Smooth muscle cell (in vitro differentiated cells): ENCODE measurements at regions not wholly inside any gene's neighbourhood (a gene's known extent, or its start where the extent isn't known, plus 50 kb on each side); places are given as distances from the start of the nearest gene placed in this dataset.
A peak's percentile ranks its signal among the peaks of the same experiment; 100 is the strongest.

Source experiments
- DNase-seq: peaks from one replicate; lab custom pipeline; 2025; ENCODE audit not compliant: unreplicated experiment; lab: John Stamatoyannopoulos, UW
- H2AFZ ChIP-seq: fragments of 200-600 bp; sonication (generic); 2 replicates; pipeline ENCODE4 v1.6.0; 2016; ENCODE audit warnings: antibody characterized with exemption, low read depth, mild to moderate bottlenecking
- H3F3A ChIP-seq: fragments of 200-600 bp; sonication (generic); 2 replicates; pipeline ENCODE4 v1.6.0; 2017; ENCODE audit warnings: antibody characterized with exemption, low read depth
- H3K27ac ChIP-seq: fragments of 200-600 bp; sonication (generic); 2 replicates; pipeline ENCODE4 v1.5.1; 2016; ENCODE audit warnings: low read depth, mild to moderate bottlenecking
- H3K27me3 ChIP-seq: fragments of 200-600 bp; sonication (generic); 2 replicates; pipeline ENCODE4 v1.6.1; 2016; ENCODE audit warnings: low read depth, mild to moderate bottlenecking
- H3K36me3 ChIP-seq: fragments of 200-600 bp; sonication (generic); 2 replicates; pipeline ENCODE4 v1.5.1; 2016; ENCODE audit warnings: low read depth
- H3K4me1 ChIP-seq: fragments of 200-600 bp; sonication (generic); 2 replicates; pipeline ENCODE4 v1.5.1; 2016; ENCODE audit warnings: low read depth
- H3K4me2 ChIP-seq: fragments of 200-600 bp; sonication (generic); 2 replicates; pipeline ENCODE4 v1.6.0; 2016; ENCODE audit warnings: mild to moderate bottlenecking
- H3K4me3 ChIP-seq: fragments of 200-600 bp; sonication (generic); 2 replicates; pipeline ENCODE4 v1.5.1; 2016; ENCODE audit warnings: mild to moderate bottlenecking
- H3K79me2 ChIP-seq: fragments of 200-600 bp; sonication (generic); 2 replicates; pipeline ENCODE4 v1.6.0; 2016; ENCODE audit warnings: low read depth, mild to moderate bottlenecking
- H3K9ac ChIP-seq: fragments of 200-600 bp; sonication (generic); 2 replicates; pipeline ENCODE4 v1.6.0; 2016; ENCODE audit warnings: low read depth
- H3K9me3 ChIP-seq: fragments of 200-600 bp; sonication (generic); replicated peaks from 2 replicates; pipeline ENCODE4 v1.5.1; 2016; ENCODE audit warnings: low read depth
- H4K20me1 ChIP-seq: fragments of 200-600 bp; sonication (generic); 2 replicates; pipeline ENCODE4 v1.6.0; 2016; ENCODE audit warnings: low read depth
- WGBS: methylation state at CpG from one replicate; pipeline ENCODE4 v1.1.7; 2016; ENCODE audit warnings: low lambda C conversion rate; 5-methylcytosine and 5-hydroxymethylcytosine counted together
- TF ChIP-seq, protein P1 (sequence below): fragments of 200-600 bp; sonication (generic); IDR thresholded peaks from 2 replicates; pipeline ENCODE4 v1.5.1; 2017; ENCODE audit warnings: borderline replicate concordance, mild to moderate bottlenecking, antibody characterized with exemption; ENCODE audit not compliant: insufficient read depth, poor library complexity, severe bottlenecking

DNA sequence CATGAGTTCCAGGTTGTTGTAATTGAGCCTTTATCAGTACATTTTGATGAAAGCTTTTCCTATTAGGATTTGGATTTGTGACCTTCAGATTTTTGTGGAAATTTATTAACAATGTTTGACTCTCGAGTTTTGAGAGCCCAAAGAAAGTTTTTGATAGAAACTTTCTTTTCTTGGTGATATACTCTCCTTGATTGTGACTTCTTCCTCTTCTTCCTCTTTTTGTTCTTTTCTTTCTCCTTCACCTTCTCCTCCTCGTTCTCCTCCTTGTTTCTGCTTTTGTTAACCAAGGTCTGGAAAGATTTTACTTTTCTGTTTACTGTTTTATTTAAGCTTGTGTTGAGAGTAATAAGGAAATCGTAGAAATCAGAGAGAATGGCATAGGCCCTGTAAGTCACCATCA, 182.4 kb downstream of the TRIM27 start:
- Histone ChIP-seq H4K20me1 (no peaks in the 10 kb centered on the region), H3K4me1 (peaks cover 5% of the 10 kb centered on the region), H3K4me3 (no peak overlapping the region), H3K9ac (no peak overlapping the region), H3K36me3 (no peaks in the 10 kb centered on the region), H3F3A (no peaks in the 10 kb centered on the region), H3K79me2 (no peaks in the 10 kb centered on the region), H2AFZ (no peak overlapping the region), H3K4me2 (no peak overlapping the region), H3K27me3 (peaks cover 55% of the 10 kb centered on the region), H3K27ac (no peak overlapping the region), H3K9me3 (no peaks in the 10 kb centered on the region)
- TF ChIP-seq, protein P1, sequence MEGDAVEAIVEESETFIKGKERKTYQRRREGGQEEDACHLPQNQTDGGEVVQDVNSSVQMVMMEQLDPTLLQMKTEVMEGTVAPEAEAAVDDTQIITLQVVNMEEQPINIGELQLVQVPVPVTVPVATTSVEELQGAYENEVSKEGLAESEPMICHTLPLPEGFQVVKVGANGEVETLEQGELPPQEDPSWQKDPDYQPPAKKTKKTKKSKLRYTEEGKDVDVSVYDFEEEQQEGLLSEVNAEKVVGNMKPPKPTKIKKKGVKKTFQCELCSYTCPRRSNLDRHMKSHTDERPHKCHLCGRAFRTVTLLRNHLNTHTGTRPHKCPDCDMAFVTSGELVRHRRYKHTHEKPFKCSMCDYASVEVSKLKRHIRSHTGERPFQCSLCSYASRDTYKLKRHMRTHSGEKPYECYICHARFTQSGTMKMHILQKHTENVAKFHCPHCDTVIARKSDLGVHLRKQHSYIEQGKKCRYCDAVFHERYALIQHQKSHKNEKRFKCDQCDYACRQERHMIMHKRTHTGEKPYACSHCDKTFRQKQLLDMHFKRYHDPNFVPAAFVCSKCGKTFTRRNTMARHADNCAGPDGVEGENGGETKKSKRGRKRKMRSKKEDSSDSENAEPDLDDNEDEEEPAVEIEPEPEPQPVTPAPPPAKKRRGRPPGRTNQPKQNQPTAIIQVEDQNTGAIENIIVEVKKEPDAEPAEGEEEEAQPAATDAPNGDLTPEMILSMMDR, result no peak
- DNase-seq, result no peak
- WGBS, result 86% methylated on average over 3 of the region's 3 CpGs

DNA sequence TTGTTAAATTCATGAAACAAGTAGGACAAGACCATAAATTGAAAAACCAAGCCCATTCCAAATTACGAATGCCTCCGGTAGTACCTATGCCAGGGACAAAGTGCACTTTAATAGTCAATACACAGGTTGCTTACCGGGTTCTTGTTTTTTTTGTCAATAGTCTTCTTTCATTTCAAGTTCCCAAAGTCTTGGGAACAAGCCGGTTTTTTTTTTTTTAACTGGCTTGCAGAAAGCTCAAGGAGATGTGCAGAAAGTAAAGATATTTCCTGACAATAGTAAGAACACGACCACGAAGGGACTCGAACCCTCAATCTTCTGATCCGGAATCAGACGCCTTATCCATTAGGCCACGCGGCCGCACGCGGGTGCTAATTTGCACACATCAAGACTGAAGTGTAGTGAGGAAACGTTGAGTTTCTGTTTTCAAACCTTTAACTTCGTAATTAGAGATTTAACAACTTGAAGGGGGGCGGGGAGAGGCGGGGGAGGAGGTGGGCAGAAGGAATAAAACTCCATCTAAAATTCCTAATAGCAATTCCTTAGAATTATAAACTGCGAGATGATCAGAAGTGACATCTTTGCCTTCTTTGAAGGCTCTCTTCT, 181.0 kb downstream of the TRIM27 start:
- H3F3A ChIP-seq, result no peaks in the 10 kb centered on the region
- H3K4me3 ChIP-seq, result peak overlapping the region; percentile 13
- DNase-seq, result no peak

DNA sequence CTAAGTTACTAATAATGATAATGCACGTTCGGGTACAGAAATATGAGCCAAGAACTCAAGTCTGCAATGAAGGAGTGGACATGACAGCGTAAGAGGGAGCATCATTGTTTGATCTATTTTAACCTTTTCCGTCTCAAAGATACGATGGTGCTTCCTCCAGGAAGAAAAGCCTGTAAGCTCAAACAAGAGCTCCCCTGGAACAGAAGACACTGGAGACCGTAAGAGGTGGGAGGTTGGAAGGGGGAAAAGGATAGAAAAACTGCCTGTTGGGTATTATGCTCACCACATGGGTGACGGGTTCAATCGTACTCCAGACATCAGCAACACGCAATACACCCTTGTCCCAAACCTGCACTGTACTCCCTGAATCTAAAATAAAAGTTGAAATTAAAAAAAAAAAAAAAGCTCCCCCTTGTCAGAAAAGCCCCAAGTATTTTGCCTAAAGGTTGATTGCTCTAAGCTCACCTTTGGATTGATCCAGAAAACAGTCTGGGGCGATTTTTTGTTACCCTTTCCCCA, 180.5 kb downstream of the TRIM27 start:
- Histone ChIP-seq H3K27me3 (peaks cover 43% of the 10 kb centered on the region), H3K27ac (no peak overlapping the region), H3K9me3 (no peaks in the 10 kb centered on the region), H3K4me1 (peaks cover 2% of the 10 kb centered on the region), H3K4me2 (peak overlapping the region; percentile 78), H3K9ac (no peak overlapping the region), H4K20me1 (no peaks in the 10 kb centered on the region), H3F3A (peaks cover 4% of the 10 kb centered on the region), H3K36me3 (no peaks in the 10 kb centered on the region), H3K4me3 (no peak overlapping the region), H3K79me2 (no peaks in the 10 kb centered on the region), H2AFZ (peak overlapping the region; percentile 75)
- TF ChIP-seq, protein P1, result no peak
- 14% methylated on average over 10 of the region's 10 CpGs for WGBS
- no peak for DNase-seq

More for the DNA sequence above, 181.0 kb downstream of the TRIM27 start:
- Histone ChIP-seq H3K4me2 (peak overlapping the region; percentile 78), H4K20me1 (no peaks in the 10 kb centered on the region), H3K79me2 (no peaks in the 10 kb centered on the region), H3K4me1 (peaks cover 5% of the 10 kb centered on the region), H2AFZ (peak overlapping the region; percentile 75), H3K9me3 (no peaks in the 10 kb centered on the region), H3K27me3 (peaks cover 49% of the 10 kb centered on the region), H3K27ac (no peak overlapping the region), H3K36me3 (no peaks in the 10 kb centered on the region), H3K9ac (no peak overlapping the region)
- WGBS, result 3% methylated on average over 19 of the region's 19 CpGs
- TF ChIP-seq, protein P1, result no peak
